Coronary artery (tissue), 2 donors: ENCODE measurements at regions not wholly inside any gene's neighbourhood (a gene's known extent, or its start where the extent isn't known, plus 50 kb on each side); places are given as distances from the start of the nearest gene placed in this dataset.
"Not testable (repeated sequence)": the region's sequence is repeated elsewhere in the genome, so short reads cannot be mapped to it uniquely, and the experiment has no call there.

Experiments
- DNase-seq: peaks from one replicate; pipeline ENCODE4 v3.0.0-alpha.2; 2017; ENCODE audit warnings: low spot score
- H3K27ac ChIP-seq, 2 donors: fragments of 200-600 bp; sonication (generic); one replicate each; pipeline ENCODE4 v1.5.1; 2016 to 2019
- H3K4me3 ChIP-seq: fragments of 200-600 bp; sonication (generic); 2 replicates; pipeline ENCODE4 v1.5.1; 2016; ENCODE audit warnings: mild to moderate bottlenecking, moderate library complexity
- CTCF ChIP-seq: fragments of 200-600 bp; sonication (generic); IDR thresholded peaks from one replicate; pipeline ENCODE4 v1.5.1; 2019; ENCODE audit warnings: antibody characterized with exemption

GRCh38 chr7:51850126-51850525 lies 533.5 kb upstream of the COBL start:
- Histone ChIP-seq H3K4me3 (no peak overlapping the region), H3K27ac (no peak overlapping the region)
- no peak for DNase-seq
- TF ChIP-seq CTCF: no peak

- DNase-seq: no peak
- Histone ChIP-seq H3K27ac (no peak overlapping the region), H3K4me3 (no peak overlapping the region)
- TF ChIP-seq CTCF: no peak
Measured at GRCh38 chr7:51847461-51848134, 531.0 kb upstream of the COBL start.

- not testable (repeated sequence) for H3K4me3 ChIP-seq, DNase-seq, H3K27ac ChIP-seq
Measured at GRCh38 chr7:51839130-51839529, 522.5 kb upstream of the COBL start.

- no peak overlapping the region for H3K4me3 ChIP-seq
- H3K27ac ChIP-seq: no peak overlapping the region
- no peak for DNase-seq
- TF ChIP-seq CTCF: no peak
Measured at GRCh38 chr7:51827631-51828030, 511.0 kb upstream of the COBL start.

- H3K4me3 ChIP-seq: no peak overlapping the region
- DNase-seq: no peak
- TF ChIP-seq CTCF: no peak
- H3K27ac ChIP-seq: no peak overlapping the region
Measured at GRCh38 chr7:51824050-51824449, 507.4 kb upstream of the COBL start.

- Histone ChIP-seq H3K27ac (no peak overlapping the region), H3K4me3 (no peak overlapping the region)
- no peak for TF ChIP-seq CTCF
- no peak for DNase-seq
Measured at GRCh38 chr7:51823437-51823836, 506.8 kb upstream of the COBL start.

- no peak overlapping the region for H3K4me3 ChIP-seq
- H3K27ac ChIP-seq: no peak overlapping the region
- no peak for TF ChIP-seq CTCF
- no peak for DNase-seq
Measured at GRCh38 chr7:51817694-51818225, 501.2 kb upstream of the COBL start.

- not testable (repeated sequence) for DNase-seq, H3K27ac ChIP-seq, H3K4me3 ChIP-seq
Measured at GRCh38 chr7:51805783-51806431, 489.3 kb upstream of the COBL start.
